Lower lobe of right lung (tissue), 2 donors: ENCODE measurements at regions not wholly inside any gene's neighbourhood (a gene's known extent, or its start where the extent isn't known, plus 50 kb on each side); places are given as distances from the start of the nearest gene placed in this dataset.
"Not testable (repeated sequence)": the region's sequence is repeated elsewhere in the genome, so short reads cannot be mapped to it uniquely, and the experiment has no call there.

ENCODE experiments used
- ATAC-seq, 2 donors: fragments of 200-7000 bp; cut with Tn5 transposase; one replicate each; pipeline ENCODE4 v1.9.1; 2020 to 2022; ENCODE audit warnings: mild to moderate bottlenecking in 2 of 2, moderate library complexity in 2 of 2
- DNase-seq: peaks from one replicate; pipeline ENCODE4 v3.0.0-alpha.2; 2020
- H3K27ac ChIP-seq: fragments of 200-600 bp; one replicate; pipeline ENCODE4 v1.8.0; 2022
- H3K27me3 ChIP-seq: fragments of 200-600 bp; one replicate; pipeline ENCODE4 v1.8.0; 2022; ENCODE audit warnings: low read depth
- H3K36me3 ChIP-seq: fragments of 200-600 bp; one replicate; pipeline ENCODE4 v1.8.0; 2022; ENCODE audit warnings: mild to moderate bottlenecking
- H3K4me1 ChIP-seq: fragments of 200-600 bp; one replicate; pipeline ENCODE4 v1.8.0; 2022
- H3K4me3 ChIP-seq: fragments of 200-600 bp; one replicate; pipeline ENCODE4 v1.8.0; 2022; ENCODE audit warnings: mild to moderate bottlenecking
- H3K9me3 ChIP-seq: fragments of 200-600 bp; one replicate; pipeline ENCODE4 v1.8.0; 2022
- intact Hi-C: fragments of 100-400 bp; cut with DNase I; formaldehyde crosslinking; loops from one replicate; pipeline ENCODE4 v1.11.0; 2022
- TF ChIP-seq, protein P1 (sequence below): fragments of 200-600 bp; IDR thresholded peaks from one replicate; pipeline ENCODE4 v1.8.0; 2022; ENCODE audit warnings: antibody characterized with exemption, mild to moderate bottlenecking
- donor health status: DM: no; HTN: yes; CAD: no; lungs with severe emphysema.

DNA sequence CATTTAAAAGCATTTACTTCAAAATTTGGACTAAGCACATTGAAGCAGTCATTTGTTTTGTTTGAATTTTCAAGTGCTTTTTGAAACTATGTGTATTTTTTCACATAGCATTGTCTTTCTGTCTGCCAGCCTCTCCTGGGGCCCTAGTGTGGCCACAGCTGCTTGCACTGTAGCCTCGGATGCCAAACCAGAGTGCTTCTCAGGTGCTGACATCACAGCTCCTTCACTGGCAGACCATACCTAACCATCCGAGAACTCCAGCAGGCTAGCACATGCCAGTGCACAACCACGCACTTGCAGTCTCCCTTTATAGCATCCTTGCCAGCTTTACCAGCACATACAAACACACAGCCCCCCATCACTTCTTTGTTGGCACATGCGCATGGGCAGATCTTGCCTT lies 1019.7 kb downstream of the STPG2 start:
- H3K27ac ChIP-seq, result no peak overlapping the region
- TF ChIP-seq, protein P1, sequence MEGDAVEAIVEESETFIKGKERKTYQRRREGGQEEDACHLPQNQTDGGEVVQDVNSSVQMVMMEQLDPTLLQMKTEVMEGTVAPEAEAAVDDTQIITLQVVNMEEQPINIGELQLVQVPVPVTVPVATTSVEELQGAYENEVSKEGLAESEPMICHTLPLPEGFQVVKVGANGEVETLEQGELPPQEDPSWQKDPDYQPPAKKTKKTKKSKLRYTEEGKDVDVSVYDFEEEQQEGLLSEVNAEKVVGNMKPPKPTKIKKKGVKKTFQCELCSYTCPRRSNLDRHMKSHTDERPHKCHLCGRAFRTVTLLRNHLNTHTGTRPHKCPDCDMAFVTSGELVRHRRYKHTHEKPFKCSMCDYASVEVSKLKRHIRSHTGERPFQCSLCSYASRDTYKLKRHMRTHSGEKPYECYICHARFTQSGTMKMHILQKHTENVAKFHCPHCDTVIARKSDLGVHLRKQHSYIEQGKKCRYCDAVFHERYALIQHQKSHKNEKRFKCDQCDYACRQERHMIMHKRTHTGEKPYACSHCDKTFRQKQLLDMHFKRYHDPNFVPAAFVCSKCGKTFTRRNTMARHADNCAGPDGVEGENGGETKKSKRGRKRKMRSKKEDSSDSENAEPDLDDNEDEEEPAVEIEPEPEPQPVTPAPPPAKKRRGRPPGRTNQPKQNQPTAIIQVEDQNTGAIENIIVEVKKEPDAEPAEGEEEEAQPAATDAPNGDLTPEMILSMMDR, result no peak
- no peaks in the 10 kb centered on the region for H3K4me1 ChIP-seq
- no peaks in the 10 kb centered on the region for H3K36me3 ChIP-seq
- H3K27me3 ChIP-seq, result no peaks in the 10 kb centered on the region
- intact Hi-C loops, result no loop called here
- ATAC-seq (no peak), DNase-seq (no peak)
- no peak overlapping the region for H3K4me3 ChIP-seq
- no peaks in the 10 kb centered on the region for H3K9me3 ChIP-seq

DNA sequence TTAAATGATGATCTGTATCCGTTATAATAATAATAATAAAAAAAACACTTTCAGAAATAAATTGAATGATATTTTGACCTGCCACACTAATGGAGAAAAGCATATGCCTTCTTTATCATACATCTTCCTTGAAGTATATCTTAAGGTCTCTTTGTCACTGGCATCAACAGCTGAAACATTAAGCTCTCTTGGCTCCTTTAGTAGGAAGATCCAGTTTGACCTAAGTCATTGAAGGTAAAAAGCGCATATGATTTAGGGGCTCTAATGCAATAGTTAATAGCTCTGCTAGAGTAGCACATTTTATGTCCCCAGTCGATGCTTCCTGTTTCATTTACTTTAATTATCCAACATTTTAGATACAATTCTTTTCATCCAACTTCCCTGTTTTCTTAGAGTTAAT lies 1010.8 kb downstream of the STPG2 start:
- TF ChIP-seq, protein P1, result no peak
- no peaks in the 10 kb centered on the region for H3K27me3 ChIP-seq
- ATAC-seq (no peak), DNase-seq (no peak)
- no peak overlapping the region for H3K27ac ChIP-seq
- no peaks in the 10 kb centered on the region for H3K36me3 ChIP-seq
- no peaks in the 10 kb centered on the region for H3K9me3 ChIP-seq
- no peaks in the 10 kb centered on the region for H3K4me1 ChIP-seq
- intact Hi-C loops, result no loop called here
- H3K4me3 ChIP-seq, result no peak overlapping the region

DNA sequence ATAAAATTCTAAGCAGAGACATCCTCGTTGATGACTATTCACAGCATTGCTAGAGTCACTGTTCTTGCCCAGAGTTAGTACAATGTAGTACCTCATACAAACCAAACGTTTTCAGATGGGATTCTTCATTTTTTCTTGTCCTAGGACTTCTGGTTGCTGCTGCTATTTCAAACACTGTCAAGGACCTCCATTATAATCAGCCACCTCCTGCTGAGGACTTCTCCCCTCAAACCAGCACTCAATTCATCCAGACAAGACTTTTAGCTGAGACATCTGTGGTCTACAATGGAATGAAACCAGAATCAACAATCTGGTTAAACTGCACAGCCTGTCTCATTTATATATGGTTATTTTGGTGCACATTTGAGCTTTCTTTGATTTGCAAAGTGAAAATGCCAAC lies 1008.8 kb downstream of the STPG2 start:
- TF ChIP-seq, protein P1, result no peak
- H3K9me3 ChIP-seq, result no peaks in the 10 kb centered on the region
- H3K27me3 ChIP-seq, result no peaks in the 10 kb centered on the region
- no peaks in the 10 kb centered on the region for H3K36me3 ChIP-seq
- no peak overlapping the region for H3K4me3 ChIP-seq
- intact Hi-C loops, result no loop called here
- H3K27ac ChIP-seq, result no peak overlapping the region
- ATAC-seq (no peak), DNase-seq (no peak)
- H3K4me1 ChIP-seq, result no peaks in the 10 kb centered on the region

DNA sequence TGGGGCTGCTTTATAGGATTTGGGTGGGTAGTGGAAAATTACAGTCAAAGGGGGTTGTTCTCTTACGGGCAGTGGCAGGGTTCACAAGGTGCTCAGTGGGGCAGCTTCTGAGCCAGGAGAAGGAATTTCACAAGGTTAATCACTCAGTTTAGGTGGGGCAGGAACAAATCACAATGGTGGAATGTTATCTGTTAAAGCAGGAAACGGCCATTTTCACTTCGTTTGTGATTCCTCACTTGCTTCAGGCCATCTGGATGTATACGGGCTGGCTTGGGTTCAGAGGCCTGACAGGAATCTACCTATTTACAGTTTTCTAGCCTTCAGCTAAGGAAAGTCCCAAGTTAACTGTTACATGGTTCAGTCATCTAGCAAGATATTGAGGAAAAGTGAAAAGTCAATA lies 1003.5 kb downstream of the STPG2 start:
- ATAC-seq (no peak), DNase-seq (no peak)
- no peaks in the 10 kb centered on the region for H3K36me3 ChIP-seq
- intact Hi-C loops, result no loop called here
- no peak overlapping the region for H3K27ac ChIP-seq
- TF ChIP-seq, protein P1, result no peak
- H3K4me3 ChIP-seq, result no peak overlapping the region
- no peaks in the 10 kb centered on the region for H3K9me3 ChIP-seq
- H3K27me3 ChIP-seq, result no peaks in the 10 kb centered on the region
- no peaks in the 10 kb centered on the region for H3K4me1 ChIP-seq

DNA sequence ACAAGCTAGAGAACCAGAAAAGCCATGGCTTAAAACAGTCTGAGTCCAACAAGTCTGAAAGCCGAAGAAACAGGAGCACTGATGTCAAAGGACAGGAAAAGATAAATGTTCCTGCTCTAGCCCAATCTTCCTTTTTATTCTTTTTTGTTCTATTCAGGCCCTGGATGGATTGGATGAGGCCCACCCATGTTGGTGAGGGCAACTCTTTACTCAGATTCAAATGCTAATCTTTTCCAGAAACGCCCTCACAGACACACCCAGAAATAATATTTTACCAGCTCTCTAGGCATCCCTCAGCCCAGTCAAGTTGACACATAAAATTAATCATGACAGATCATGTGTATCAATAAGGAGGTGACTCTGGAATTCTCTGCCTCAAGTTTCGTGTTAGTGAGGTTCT lies 1002.7 kb downstream of the STPG2 start:
- no peak for ATAC-seq

DNA sequence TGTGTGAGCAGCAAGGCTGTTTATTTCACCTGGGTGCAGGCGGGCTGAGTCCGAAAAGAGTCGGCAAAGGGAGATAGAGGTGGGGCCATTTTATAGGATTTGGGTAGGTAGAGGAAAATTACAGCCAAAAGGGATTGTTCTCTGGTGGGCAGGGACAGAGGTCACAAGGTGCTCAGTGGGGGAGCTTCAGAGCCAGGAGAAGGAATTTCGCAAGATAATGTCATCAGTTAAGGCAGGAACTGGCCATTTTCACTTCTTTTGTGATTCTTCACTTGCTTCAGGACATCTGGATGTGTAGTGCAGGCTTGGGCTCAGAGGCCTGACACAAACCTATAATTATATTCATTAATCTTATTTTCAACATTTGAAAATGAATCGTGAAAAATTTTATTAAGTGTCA lies 1001.9 kb downstream of the STPG2 start:
- ATAC-seq, H3K27me3 ChIP-seq, H3K36me3 ChIP-seq, intact Hi-C loops, H3K4me3 ChIP-seq, DNase-seq, H3K9me3 ChIP-seq, H3K4me1 ChIP-seq, H3K27ac ChIP-seq: not testable (repeated sequence)

More for the DNA sequence above, 1002.7 kb downstream of the STPG2 start:
- Histone ChIP-seq H3K27ac (no peak overlapping the region), H3K4me3 (no peak overlapping the region), H3K9me3 (no peaks in the 10 kb centered on the region), H3K27me3 (no peaks in the 10 kb centered on the region), H3K36me3 (no peaks in the 10 kb centered on the region), H3K4me1 (no peaks in the 10 kb centered on the region)
- intact Hi-C loops, result no loop called here
- DNase-seq, result no peak
- TF ChIP-seq, protein P1, result no peak
